ENCODE measurements at regions not wholly inside any gene's neighbourhood (a gene's known extent, or its start where the extent isn't known, plus 50 kb on each side); places are given as distances from the start of the nearest gene placed in this dataset.
"Not testable (repeated sequence)": the region's sequence is repeated elsewhere in the genome, so short reads cannot be mapped to it uniquely, and the experiment has no call there.

DNA sequence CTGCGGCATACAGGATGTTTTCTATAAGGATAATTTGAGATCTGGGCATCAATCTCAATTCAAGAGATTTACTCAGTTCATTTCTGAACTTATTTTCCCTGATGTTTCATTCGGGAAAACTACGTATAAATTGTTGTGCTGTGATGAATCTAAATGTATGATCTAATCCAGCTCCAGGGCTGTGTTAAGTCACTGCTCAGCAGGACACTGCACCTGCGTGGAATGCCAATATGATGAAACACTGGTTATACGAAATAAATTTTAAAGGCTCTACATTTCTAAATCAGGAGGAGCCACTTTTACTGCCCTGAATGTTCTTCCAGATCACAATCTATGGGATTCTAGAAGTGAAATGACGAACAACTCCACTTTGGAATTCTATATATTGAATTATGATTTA lies 259.0 kb downstream of the HNMT start:
- no peak for DNase-seq

DNA sequence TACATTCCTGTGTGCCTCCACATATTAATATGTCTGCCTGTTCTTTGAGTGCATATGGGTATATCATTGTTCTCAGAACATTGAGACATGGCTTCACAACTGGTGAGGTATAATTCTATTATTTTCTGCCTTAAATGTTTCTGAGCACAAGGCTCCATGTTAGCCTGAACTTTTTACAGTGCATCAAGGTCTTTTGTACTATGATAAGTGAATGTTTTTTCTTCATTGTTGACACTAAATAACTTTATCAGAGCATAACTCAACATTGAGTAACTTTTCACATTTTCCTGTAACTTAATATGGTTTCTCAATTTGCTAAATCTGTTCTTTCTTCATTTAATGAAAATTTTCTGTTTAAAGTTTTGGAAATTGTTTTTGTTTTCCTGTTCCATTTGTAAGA lies 262.9 kb downstream of the HNMT start:
- DNase-seq = no peak

GRCh38 chr2:138228101-138228500 lies 263.8 kb downstream of the HNMT start:
- DNase-seq = no peak

DNA sequence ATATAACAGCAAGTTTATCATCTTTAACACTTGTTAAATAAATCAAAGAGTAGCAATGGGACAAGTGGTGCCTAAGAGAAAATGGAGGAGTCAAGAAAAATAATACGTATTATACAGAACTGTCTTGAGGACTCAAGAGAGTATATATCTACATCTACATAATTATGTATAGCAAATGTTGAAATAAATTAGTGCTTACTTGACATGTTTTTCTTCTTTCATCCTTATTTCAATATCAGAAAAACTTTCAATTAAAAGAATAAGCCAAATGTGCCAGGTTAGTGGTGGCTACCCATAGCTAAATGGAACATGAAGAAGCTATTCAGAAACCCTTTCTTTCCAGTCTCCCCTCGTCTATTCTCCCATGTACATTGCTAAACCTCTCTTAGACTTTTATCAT lies 267.3 kb upstream of the SPOPL start:
- no peak for DNase-seq

DNA sequence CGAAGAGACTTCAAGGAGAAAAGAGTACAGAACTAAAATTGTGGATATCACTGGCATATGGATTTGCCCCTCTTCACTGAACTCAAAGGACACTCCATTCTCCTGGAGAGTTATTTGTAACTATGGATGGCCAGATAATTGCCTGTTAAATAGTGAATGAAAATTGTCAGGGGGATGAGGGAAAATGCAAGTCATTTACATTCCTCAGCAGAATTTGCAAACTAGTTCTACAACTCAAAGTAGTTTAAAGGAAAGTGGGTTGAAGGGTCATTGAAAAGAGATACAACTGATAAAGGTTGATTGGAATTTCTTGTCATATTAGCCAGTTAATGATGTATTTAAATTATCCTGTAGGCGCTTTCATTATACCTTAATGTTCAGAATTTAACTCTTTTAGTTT lies 266.5 kb upstream of the SPOPL start:
- no peak for DNase-seq

GRCh38 chr2:138236142-138236541 lies 265.4 kb upstream of the SPOPL start:
- no peak for DNase-seq

DNA sequence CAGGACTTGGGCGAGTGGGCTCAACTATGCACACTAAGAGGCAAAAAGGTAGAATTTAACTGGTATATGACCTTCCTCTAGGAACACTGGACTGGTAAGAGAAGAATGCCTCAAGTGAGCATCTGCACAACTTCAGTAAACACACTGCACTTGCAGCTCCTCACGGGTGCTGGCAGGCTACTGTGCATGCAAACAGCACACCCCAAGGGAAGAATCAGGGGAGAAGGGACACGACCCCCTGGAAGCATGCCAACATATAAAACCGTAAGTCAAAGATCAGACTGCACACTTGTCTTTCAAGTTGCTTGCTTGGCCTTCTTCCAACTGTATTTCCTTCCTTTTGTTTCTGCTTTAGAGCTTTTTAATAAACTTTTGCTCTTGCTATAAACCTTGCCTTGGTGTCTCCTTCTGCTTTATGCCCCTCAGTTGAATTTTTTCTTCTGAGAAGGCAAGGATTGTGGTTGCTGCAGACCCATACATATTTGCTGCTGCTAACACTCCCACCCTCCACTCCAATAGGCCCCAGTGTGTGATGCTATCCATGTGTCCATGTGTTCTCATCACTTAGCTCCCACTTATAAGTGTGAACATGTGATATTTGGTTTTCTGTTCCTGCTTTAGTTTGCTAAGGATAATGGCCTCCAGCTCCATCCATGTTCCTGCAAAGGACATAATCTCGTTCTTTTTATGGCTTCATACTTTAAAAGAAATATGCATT lies 263.7 kb upstream of the SPOPL start:
- no peak for DNase-seq

GRCh38 chr2:138238908-138239307 lies 262.7 kb upstream of the SPOPL start:
- DNase-seq = no peak

GRCh38 chr2:138239902-138240491 lies 261.6 kb upstream of the SPOPL start:
- DNase-seq = no peak

DNA sequence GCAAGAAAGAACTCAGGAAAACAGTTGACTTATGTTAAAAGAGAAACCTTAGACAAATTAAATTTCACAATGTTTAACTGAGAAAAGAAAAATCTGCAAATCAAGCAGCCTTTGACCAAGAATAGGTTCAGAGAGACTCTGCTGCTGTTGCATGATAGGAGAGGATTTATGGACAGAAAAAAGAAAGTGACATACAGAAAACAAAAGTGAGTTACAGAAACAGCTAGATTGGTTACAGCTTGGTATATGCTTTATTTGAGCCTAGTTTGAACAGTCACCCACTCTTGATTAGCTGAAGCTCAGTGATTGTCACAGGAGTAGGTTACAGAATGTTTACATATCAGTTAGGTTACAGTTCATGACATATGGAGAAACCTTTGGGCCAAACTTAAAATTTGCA lies 258.2 kb upstream of the SPOPL start:
- no peak for DNase-seq

GRCh38 chr2:138244501-138244925 lies 257.1 kb upstream of the SPOPL start:
- DNase-seq = no peak

GRCh38 chr2:138245310-138245709 lies 256.3 kb upstream of the SPOPL start:
- DNase-seq = no peak

DNA sequence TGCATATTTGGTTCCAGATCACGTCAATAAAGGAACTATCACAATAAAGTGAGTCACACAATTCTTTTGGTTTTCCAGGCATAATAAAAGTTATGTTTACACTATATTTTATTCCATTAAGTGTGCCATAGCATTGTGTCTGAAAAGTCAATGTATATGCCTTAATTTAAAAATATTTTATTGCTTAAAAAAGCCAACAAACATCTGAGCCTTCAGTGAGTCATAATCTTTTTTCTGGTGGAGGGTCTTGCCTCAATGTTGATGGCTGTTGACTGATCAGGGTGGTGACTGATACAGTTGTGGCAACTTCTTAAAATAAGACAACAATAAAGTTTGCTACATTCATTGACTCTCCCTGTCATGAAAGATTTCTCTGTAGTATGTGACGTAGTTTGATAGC lies 254.3 kb upstream of the SPOPL start:
- DNase-seq = no peak

- DNase-seq = no peak
Measured at GRCh38 chr2:138249207-138249606, 252.4 kb upstream of the SPOPL start.

DNA sequence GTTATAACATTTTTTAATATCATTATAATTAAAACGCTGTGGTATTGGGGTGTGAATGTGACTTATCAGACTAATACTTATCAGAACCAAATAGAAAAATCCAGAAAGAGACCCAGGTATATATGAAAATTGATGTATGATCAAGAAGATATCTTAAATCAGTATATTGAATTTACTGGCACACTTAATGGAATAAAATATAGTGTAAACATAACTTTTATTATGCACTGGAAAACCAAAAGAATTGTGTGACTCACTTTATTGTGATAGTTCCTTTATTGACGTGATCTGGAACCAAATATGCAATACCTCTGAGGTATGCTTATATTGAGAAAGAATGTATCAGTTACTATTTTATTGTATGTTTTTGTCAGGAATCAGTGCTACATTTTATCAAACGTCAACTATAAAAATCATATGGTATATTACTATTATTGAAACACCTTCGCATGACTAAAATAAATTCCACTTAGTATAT lies 250.7 kb upstream of the SPOPL start:
- DNase-seq = not testable (repeated sequence)

- DNase-seq = no peak
Measured at GRCh38 chr2:138252587-138252986, 249.0 kb upstream of the SPOPL start.

- DNase-seq = no peak
Measured at GRCh38 chr2:138255670-138256069, 245.9 kb upstream of the SPOPL start.

DNA sequence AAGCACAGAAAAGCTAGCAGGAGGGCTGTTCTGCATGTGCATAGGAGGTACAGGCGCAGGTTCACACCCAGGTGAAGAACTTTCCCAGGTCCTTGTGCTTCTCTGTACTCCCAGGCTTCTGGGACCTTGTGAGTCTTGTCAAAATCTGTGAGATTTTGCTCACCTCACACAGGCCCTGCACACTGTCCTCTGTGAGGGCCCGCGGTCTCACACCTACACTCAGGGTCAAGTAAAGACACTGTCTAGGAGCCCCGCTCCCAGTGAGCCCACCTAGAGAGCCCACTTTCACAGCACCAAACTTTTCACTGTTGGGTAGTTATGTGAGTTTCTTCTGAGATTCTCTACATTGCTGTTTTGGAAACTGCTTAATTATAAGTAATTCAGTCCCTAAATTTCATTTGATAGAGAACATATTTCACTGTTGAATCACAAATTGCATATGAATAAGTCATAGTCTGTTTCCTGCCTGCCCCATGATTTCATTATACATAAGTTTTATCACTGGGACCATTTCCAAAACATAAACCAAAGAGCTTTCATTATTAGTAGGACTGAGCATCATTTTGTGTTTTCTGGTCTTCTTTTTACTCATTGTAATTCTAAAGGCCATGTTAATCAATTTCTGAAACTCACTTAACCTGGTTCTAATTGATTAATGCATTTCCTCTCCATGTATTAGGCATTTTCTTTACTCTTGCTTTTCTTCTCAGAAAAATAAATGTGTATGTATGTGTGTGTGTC lies 234.2 kb upstream of the SPOPL start:
- peak; percentile 33 for DNase-seq

DNA sequence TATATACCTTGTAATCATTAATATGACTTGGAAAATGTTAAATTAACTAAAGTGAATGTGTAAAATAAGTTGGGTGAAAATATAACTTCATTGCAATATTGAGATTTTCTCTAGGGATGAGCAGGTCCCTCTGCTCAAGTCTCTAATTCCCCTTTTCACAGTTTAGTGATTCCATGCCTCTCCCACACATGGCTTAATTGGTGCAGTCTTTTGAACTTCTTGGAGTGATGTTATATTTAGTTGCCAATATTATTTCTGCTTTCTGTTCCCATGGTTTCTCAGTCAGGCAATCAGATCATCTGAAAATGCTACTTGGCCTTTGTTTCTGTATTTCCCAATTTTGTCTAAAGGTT lies 233.7 kb upstream of the SPOPL start:
- no peak for DNase-seq

- DNase-seq = no peak
Measured at GRCh38 chr2:138269765-138270164, 231.8 kb upstream of the SPOPL start.

DNA sequence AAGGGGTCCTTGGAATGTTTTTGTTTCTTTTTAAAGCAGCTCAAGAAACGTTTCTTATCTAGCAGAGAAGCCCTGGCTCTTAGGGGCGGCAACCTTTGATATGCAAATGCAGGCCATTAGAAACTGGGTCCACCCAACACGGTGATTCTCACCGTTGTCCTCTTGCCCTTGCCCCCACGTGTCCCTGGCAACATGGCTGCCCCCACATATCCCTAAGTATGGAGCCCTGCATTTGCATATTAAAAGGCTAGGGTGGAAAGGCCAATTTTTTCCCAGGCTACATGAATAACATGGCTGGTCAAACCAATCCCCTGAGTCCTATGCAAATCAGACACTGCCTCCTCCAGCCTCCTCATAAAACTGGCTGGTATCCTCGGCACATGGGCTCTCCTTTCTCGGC lies 230.1 kb upstream of the SPOPL start:
- no peak for DNase-seq

- DNase-seq = no peak
Measured at GRCh38 chr2:138272524-138273195, 228.9 kb upstream of the SPOPL start.

DNA sequence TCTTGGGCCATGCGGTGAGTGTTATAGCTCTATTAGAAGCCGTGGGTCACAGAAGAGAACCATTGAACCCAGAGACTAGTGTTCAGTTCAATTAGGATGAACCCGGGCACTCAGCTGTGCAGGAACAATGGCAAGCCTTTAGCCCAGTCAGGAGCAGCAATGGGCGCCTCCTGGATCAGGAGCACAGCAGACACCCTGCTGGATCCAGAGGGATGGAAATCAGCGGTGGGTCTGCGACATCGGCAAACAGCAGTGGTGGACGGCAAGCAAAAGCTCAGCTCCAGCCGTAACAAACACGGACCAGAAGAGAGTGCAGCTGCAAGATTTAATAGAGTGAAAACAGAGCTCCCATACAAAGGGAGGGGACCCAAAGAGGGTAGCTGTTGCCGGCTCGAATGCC lies 228.3 kb upstream of the SPOPL start:
- not testable (repeated sequence) for DNase-seq

Data from amniotic stem cell (primary cell).